ENCODE measurements at regions not wholly inside any gene's neighbourhood (a gene's known extent, or its start where the extent isn't known, plus 50 kb on each side); places are given as distances from the start of the nearest gene placed in this dataset.

- DNase-seq (ENCODE audit: low read depth), result no peak
Observed at GRCh38 chr6:164163239-164163638, 748.7 kb downstream of the QKI start.

DNA sequence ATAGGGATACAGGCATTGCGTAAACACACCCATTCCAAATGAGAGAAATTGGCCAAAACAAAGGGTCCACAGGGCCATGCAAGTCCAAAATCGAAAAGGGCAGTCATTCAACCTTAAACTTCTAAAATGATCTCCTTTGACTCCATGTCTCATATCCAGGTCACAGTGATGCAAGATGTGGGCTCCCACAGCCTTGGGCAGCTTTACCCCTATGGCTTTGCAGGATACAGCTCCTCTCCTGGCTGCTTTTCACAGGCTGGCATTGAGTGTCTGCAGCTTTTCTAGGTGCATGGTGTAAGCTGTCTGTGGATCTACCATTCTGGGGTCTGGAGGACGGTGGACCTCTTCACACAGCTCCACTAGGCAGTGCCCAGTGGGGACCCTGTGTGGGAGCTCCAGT is 744.5 kb downstream of the QKI start:
- DNase-seq (ENCODE audit: low read depth), result no peak

DNA sequence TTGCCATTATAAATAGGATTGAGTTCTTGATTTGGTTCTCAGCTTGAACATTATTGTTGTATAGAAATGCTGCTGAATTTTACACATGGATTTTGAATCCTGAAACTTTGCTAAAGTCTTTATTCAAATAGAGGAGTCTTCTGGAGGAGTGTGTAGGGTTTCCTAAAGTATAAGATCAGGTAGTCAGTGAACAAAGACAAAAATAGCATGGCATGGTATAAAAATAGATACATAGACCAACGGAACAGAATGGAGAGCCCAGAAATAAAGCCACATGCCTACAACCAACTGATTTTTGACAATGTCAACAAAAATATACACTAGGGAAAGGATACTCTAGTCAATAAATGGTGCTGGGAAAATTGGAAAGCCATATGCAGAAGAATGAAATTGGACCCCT is 740.1 kb downstream of the QKI start:
- no peak for DNase-seq (ENCODE audit: low read depth)

DNA sequence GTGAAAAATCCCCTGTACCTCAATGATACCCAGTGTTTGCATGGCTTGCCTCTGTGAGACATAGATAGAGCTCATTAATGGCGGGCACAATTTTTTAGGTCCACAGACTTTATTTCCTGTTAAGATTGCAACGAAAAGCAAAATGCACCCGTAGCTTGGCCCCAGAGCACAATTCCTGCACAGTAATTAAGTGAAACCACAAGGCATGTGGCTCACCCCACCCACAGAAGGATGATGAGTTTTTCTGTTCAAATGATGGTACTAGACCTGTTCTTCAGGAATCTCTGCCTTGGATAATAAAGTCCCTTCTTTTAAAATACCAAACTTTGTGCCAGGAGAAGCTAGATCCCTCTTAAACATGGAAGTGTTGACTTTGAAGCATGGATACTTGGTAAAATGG is 738.1 kb downstream of the QKI start:
- peak; percentile 67 for DNase-seq (ENCODE audit: low read depth)

DNA sequence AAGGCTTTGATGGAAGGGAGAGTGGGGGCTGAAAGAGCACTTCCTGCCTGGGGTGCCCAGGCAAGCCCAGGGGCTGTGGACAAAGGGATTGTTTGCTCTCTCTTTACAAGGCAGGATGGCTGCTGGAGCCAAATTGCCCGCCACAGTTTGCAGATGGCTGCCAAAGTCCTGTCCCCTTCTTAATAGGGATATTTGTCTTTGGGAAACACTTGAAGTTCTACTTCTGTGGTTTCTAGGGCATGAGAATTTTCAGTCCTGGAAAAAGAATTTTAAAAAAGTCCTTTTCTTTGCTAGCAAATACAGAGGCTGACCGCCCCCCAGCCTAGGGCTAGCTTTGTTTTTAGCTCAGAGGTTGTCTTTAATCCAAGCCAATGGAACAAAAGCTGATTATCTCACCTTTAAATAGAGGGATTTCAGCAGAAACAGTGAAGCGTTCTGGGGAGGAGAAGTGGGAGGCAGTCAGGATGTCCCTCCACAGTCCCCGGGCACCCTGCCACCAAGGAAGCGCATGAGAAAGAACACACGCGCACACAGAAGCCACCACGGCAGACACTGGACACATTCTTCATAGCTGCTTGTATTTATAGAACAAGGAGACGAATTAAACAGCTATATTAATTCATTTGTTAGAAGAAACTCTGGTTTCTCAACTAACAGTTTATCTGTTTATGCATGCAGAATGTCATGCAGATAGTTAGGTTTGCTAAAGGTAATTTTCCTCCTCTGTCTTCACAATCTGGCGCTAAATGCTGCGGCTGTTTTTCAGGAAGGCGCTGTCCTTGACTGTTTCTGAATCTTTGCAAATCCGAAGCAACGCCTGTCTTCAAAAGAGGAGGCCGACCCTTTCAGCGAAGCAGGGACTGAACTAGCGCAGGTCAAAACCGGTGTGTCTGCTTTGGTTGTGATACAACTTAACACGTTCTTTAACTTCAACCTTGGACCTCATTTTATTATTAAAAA is 736.9 kb downstream of the QKI start:
- peak; percentile 77 for DNase-seq (ENCODE audit: low read depth)

GRCh38 chr6:164150232-164150631 is 735.7 kb downstream of the QKI start:
- peak; percentile 11 for DNase-seq (ENCODE audit: low read depth)

DNA sequence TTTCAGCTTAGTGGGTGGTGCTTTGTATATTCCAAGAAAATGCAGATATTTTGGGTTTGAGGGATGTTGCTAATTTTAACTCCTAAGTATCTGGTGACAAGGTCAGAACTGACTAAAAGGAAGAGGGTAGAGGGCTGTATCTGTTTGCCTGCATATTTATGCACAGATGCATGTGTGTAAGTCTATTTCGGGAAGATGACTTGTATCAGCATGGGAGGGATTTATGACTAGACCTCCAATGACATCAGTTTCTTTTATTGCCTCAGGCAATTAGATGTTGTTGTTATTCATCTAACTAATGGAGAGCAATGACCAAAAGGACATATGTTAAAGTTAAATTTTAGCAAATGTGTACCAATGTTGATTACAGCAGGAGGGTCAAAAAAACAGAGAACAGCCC is 734.3 kb downstream of the QKI start:
- peak; percentile 83 for DNase-seq (ENCODE audit: low read depth)

- no peak for DNase-seq (ENCODE audit: low read depth)
Observed at GRCh38 chr6:164144316-164144715, 729.8 kb downstream of the QKI start.

DNA sequence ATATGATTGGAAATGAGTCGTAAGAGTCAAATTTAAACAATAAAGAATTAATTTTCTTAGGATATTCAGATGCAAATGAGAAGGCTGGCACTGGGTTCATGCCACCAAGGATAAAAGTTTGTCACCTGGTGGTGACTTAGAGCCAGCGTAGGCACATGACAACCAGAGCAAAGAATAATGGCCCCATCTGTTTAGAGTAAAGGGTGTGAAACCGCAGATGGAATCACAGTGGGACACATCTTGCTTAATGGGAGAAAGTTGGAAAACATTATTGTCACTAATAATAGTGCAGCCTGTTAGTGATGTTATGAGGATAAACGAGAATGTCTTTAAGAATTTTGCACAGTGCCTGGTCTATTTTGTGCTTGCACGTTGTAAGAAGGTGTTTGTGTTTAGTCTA is 727.8 kb downstream of the QKI start:
- no peak for DNase-seq (ENCODE audit: low read depth)

DNA sequence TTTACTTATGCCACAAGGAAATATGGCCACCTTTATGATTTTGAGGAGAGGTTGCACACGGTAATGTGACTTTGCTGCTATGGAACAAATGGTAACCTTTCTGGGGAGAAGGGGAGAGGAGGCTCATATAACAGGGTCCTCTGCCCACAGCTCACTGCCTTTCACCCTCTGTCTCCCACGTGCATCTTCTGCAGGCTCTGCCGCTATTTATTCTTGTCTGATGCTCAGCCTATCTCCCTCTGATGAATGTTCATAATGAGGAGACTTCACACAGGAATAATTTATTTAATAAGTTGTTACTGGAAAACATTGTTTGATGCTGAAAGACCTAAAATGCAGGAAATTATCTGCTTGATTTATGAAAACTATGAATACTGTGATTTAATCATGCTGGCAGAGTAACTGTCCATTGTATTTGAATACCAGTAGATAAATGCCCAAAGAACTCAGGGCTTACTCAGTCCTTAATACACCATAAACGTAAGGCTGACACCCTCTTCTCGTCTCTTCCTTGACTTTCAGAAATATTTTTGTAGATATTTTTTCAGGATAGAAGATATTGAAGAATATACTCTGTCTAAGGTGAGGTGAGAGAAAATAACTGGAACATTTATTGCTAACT is 721.1 kb downstream of the QKI start:
- DNase-seq (ENCODE audit: low read depth), result no peak

GRCh38 chr6:164133095-164133494 is 718.6 kb downstream of the QKI start:
- DNase-seq (ENCODE audit: low read depth), result peak; percentile 66

- DNase-seq (ENCODE audit: low read depth), result no peak
Observed at GRCh38 chr6:164130585-164130984, 716.1 kb downstream of the QKI start.

DNA sequence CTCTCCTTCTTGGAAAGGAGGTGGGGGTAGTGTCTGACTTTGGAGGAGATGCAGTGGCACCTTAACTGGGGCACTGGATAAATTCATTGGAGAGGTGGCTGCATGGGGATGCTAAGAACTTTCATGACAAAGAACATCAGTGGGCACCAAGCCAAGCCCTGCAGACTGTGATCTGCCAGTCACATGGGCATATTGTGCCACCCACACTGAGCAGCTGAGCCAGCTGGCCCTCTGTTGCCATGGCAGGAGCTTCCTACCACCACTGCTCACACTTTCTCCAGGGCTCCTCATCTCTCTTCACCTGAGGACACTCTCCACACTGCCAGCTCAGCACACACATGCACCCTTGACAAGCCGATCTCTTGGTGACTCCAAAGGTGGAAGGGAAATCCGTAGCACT is 715.6 kb downstream of the QKI start:
- DNase-seq (ENCODE audit: low read depth), result no peak

GRCh38 chr6:164129218-164129617 is 714.7 kb downstream of the QKI start:
- DNase-seq (ENCODE audit: low read depth), result no peak

DNA sequence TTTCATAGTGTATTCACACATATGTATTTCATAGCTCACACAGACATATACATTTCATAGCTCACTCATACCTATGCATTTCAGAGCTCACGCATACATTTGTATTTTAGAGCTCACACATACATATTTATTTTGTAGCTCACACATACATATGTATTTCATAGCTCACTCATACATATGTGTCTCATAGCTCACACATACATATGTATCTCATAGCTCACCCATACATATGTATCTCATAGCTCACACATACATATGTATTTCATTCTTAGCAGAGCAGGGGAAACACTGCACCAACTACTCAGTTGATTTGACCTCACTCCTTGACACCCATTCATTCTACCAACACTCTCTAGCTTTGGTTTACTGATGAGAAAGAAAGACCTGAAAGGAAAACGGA is 713.6 kb downstream of the QKI start:
- no peak for DNase-seq (ENCODE audit: low read depth)

GRCh38 chr6:164124986-164125385 is 710.5 kb downstream of the QKI start:
- peak; percentile 84 for DNase-seq (ENCODE audit: low read depth)

GRCh38 chr6:164124473-164124872 is 710.0 kb downstream of the QKI start:
- DNase-seq (ENCODE audit: low read depth), result no peak

- DNase-seq (ENCODE audit: low read depth), result no peak
Observed at GRCh38 chr6:164122109-164122508, 707.6 kb downstream of the QKI start.

GRCh38 chr6:164121527-164121926 is 707.0 kb downstream of the QKI start:
- DNase-seq (ENCODE audit: low read depth), result no peak

DNA sequence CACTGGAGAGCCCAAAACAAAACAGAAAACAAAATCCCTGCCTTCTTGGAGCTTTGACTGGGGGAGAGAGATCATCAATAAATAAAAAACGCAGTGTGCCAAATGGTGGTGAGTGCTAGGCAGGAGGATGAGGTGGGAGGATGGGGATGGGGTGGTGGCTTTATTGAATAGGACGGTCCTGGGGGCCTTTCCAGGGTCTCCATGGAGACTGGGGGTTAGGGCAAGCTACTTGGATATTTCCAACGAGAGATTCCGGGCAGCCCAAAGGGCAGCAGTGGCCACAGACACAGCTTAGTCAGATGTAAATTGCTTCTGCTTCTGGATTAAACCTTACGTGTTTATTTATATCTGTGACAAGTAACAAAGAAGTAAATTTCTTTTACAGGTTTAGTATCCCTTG is 700.1 kb downstream of the QKI start:
- DNase-seq (ENCODE audit: low read depth), result no peak

GRCh38 chr6:164114051-164114450 is 699.5 kb downstream of the QKI start:
- no peak for DNase-seq (ENCODE audit: low read depth)

GRCh38 chr6:164113637-164114036 is 699.1 kb downstream of the QKI start:
- no peak for DNase-seq (ENCODE audit: low read depth)

DNA sequence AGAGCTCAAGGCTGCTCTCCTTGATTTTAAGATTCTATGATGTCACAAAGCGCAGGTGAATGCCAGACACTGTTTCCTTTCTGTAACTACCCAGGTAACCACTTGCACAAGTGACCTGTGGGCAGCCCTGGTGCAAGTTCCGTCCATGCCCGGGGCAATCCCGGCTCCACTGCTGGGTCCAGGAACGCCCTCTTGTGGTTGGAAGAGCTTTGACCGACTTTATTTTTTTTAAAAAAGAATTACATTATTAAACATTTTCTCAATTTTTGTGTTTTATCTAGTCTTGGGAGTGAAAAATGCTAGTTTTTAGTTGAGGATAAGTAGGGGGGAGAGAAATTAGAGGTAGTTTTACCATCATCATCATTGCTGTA is 695.2 kb downstream of the QKI start:
- no peak for DNase-seq (ENCODE audit: low read depth)
